HG03108 (cell line): ENCODE measurements at regions not wholly inside any gene's neighbourhood (a gene's known extent, or its start where the extent isn't known, plus 50 kb on each side); places are given as distances from the start of the nearest gene placed in this dataset.

ENCODE experiments used
- ATAC-seq: cut with Tn5 transposase; IDR thresholded peaks from one replicate; pipeline ENCODE4 v1.9.1; 2021; ENCODE audit warnings: moderate library complexity; ENCODE audit not compliant: unreplicated experiment

DNA sequence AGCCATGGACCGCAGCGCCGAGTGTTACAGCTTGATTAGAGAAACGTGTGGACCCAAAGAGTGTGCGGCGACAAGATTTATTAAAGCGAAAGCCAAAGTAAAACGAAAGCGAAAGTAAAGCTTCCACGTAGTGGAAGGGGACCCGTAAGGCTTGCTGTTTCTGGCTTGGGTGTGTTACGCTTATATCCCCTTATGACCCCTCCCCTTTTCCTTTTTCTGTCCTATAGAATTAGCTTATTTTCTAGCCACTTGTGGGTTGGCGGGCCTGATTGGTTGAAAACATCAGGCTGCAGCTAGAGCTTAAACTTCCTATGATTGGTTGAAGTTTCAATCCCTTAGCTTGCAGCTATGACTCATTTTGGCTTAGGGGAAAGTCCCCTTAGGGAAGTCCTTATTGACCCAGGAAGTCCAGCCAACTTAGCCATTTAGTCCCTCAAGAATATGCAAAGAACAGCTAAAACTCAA lies 969.7 kb downstream of the DCDC2C start:
- ATAC-seq: no peak

DNA sequence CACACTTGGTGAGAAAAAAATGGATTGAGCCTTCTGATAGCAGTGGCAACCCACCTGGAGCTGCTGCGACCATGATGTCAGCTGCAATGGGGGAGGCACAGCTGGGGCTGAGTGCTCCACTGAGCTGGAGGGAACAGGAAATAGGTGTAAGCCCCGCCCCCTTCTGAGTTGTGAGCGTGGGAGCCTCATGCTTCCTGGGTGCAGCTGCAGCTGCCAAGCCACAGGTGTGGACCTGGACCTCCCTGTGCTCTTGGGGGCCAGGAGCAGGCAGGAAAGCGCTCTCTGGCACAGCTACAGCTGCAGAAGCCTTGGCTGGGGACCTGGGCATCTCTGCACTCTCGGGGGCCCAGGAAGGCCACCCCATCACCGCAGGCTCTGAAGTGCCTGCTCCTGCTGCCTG lies 970.6 kb downstream of the DCDC2C start:
- no peak for ATAC-seq

DNA sequence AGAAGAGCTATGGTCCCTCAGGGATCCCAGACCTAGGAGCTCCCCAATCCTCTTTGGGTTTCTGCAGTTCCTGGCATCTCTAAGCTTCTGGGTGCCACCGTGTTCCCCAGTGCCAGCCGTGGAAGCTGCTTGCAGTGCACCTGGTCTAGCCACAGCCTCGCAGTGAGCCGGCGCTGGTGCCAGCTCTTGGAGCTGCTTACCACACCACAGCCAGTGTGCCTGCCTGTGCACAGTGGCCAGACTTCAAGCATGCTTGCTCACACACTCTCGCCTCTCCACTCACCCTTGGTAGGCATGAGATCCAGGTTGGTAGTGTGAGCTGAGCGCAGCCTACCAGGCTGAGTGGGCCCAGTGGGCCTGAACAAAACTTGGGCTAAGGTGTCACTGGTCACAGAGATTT lies 971.9 kb downstream of the DCDC2C start:
- no peak for ATAC-seq

DNA sequence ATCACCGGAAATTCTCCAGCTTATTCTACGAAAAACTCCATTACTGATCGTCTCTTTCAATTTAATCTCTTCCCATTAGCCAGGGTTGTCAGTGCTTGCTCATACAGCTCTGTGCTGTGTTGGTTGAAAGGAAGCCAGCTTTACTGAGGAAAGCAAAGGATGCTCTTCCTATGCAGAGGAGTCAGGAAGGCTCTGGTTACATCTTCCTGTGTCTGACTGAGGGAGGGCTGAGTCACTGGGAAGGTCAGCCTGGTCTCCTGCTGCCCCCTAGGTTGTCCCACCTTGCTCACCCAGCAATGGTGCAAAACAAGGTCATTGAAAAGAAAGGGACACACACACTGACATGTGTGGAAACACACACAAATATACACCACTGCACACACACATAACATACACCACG lies 975.6 kb downstream of the DCDC2C start:
- no peak for ATAC-seq

DNA sequence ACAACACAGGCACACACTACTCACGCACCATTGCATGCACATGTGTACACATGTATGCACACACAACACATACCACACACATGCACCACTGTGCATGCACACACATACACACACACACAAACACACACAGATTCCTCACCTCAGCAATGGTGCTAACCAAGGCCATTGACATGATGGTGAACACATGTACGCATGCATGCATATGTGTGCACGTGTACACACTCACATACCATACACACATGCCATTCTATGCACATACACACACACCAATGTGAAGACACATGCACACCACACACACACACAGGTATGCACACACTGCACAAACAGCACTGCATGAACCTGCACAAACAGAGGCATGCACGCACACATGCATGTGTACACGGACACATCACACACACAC lies 976.0 kb downstream of the DCDC2C start:
- ATAC-seq: no peak

DNA sequence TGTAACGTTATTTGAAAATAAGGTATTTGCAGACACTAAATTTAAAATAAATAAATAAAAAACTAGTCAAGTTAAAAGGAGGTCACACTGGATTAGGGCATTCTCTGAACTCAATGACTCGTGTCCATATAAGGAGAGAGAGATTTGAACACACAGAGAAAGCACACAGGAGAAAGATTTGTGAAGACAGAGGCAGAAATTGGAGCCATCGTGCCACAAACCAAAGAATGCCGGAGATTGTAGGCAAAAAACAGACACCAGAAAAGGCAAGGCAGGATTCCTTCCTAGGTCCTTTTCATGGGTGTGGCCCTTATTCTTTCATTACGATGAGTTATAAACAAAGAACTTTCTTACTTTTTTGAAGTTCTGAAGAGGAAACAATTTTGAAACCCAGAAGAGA lies 981.5 kb downstream of the DCDC2C start:
- ATAC-seq: no peak

DNA sequence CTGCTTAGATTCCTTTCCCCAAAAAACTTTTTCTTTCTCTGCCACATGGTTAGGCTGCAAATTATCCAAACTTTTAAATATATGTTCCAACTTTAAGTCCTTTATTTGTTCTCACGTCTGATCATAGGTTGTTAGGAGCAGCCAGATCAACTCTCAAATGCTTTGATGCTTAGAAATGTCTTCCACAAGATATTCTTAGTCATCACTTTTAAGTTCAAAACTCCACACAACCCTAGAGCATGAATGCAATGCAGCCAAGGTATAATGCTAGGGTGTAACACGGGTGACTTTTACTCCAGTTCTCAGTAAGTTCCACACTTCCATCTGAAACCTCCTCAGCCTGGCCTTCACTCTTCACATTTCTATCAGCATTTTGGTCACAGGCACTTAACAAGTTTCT lies 987.5 kb downstream of the DCDC2C start:
- ATAC-seq: no peak

DNA sequence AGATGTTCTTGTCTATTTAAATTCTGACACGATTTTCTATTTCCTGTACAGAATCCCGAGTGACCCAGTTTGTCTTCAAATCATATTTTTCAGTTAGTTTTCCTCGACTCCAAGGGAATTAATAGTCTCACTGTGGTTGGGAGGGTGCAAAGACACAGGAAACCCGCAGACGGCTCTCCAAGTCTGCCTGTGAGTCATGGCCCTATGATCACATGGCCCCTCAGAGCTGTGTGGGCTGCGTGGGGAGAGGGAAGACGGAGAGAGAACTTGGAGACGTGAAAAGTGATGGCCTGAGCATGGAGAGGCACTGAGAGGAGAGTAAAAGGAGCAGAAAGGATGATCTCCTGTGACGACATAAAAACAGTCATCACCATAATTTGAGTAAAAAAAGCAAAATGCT lies 989.9 kb downstream of the DCDC2C start:
- no peak for ATAC-seq

DNA sequence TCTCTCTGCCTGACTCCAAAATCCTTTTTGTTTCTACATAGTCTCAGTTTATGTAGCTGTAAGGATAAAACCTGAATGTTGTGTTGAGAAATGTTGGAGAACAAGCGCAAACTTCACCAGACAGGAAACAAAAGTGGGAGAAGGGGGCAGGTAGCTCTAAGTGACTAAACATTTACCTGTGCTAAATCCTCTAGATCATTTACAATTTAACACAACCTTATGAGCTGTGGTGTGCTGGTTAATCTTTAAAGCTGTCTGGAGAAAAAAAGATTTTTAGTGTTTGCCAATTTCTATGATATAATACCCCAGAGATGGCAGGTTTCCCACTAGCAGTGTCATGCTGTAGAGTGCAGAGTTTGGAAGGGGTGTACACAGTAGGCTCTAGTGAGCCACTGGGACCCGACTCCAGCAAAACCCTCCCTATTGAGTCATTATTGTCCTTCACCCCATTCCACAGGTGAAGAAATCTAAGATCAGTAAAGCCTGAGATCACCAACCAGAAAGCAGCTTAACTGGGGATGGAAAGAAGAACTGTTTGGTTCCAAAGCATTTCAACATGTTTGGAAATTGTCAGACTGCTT lies 992.0 kb downstream of the DCDC2C start:
- ATAC-seq: no peak

DNA sequence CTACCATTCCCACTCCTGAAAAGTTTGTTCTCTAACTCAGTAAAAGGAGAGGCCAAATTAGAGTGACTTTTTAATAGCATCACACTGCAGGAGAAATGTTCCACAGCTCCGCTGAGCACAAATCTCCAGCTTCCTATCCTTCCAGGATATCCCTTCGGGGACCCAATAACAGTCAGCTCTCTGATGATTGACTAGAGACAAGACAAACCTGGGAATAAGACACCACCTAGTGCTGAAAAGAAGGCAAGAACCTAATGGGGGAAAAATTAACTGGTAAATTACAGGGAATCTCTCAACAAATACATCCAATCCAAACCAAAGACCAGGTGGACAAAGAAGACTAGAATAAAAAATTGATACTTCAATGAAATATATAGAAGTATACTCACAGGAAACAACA lies 977.1 kb upstream of the SOX11 start:
- no peak for ATAC-seq

DNA sequence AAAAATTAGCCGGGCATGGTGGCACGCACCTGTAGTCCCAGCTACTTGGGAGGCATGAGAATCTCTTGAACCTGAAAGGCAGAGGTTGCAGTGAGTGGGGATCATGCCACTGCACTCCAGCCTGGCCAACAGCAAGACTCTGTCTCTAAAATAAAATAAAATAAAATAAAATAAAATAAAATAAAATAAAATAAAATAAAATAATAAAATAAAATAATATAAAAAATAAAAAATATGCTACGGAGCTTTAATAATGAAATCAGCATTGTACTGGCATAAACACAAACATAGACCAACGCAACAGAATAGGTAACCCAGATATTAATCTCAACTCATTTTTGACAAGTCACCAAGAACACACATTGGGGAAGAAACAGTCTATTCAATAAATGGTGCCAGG lies 973.4 kb upstream of the SOX11 start:
- ATAC-seq: no peak

DNA sequence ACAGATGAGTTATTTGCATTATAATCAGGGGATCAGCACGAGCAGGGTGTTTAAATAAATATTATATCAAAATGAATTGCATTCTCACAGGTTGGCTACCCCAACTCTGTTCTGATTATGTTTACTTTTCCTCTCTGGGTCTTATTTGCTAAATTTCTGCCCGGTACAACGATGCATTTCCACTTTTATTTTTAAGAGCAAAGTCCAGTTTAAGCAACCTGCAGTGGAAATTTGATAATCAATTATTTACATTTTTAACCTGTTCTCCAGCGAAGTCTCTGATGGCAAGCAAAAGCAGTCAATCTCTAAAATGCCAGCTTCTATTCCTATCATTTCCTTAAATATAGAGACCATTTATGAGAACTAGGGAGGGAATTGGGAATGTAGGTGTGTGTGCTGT lies 966.6 kb upstream of the SOX11 start:
- ATAC-seq: no peak

DNA sequence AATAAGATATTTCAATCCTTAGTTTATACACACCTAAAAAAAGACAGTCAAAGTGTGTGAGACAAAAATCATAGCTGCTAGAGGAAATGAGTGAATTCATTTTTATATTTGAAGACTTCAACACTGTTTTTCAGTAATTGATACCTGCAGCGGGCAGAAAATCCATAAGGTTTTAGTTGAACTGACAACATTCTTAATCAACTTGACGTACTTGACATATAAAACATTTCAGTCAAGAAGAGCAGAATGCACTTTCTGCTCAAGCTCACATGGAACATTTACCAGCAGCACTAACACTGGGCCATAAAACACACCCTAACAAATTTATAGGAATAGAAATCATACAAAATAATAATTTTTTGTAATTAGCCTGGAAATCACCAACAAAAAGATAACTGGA lies 959.6 kb upstream of the SOX11 start:
- ATAC-seq: no peak

DNA sequence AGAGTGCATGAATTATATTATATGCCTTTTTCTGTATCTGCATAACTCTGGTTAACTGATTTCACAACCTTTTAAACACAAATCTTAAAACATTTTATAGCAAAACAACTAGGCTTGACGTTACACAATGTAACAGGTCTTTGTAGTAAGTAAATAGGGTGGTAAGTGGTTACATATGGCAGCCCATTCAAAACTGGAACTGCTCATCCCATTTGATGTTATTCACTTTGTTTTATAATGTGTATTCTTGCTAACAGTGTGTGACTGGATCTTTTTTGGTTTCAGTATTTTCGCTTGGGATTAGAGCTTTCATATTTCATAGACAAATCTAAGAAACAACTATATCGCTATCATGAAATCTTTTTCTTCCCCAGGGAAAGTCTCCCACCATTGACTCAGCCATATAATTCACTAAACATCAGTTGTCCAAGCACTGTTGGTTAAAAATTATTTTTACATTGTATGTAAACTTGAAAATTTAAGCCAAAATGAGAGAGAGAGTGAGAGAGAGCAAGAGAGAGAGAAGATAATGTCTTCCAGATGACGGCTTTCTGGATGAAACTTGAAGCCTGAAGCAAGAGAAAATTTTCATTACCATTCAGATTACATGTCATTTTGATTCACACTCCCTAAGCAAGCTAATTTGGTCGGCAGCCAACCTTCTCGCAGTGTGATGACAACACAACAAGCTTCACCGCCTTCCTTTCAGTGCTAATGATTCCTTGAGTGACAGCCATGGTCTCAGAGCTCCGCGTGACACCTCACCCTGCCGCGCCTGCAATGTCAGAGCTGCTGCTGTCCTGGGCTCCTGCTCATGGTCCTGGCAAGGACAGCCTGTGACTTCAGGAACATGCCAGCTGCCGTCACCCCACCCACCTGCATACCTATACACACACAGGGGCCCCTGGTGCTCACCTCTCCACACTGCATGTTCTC lies 946.9 kb upstream of the SOX11 start:
- ATAC-seq: no peak

DNA sequence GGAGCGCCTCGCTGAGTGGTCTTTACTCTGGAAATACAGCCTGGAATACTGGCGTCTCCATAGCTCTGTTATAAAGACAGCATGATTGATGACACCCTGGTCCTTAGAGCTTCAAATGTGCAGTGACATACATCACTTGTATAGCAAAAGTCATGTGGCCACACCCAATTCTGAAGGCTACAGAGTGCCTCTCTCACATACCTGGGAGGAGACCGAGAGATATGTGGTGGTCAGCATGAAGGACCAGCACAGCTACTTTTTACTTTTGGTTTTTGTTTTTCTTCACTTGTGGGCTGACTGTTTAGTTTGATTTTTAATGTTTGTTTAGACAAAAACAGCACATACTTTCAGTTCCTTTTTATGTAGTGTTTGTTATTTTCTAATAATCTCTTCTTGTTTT lies 938.5 kb upstream of the SOX11 start:
- ATAC-seq: no peak

DNA sequence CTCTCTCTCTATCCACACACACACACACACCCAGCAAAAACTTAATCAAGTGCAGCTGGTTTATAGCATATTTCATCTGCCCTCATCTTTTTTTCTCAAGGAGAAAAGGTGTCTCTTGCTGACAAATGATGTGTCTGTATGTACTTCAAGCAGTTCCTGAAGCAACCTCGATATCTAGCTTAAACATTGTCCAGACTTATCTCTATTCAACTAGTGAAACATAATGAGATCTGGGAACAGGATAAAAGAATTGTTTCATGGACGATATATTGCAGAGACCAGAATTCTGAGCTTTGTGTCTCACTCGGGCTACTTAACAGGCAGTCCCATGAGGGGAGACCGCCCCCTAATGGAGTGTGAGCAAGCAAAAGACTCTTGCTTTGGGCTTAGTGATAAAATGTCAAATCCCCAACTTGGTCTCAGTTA lies 929.2 kb upstream of the SOX11 start:
- ATAC-seq: no peak

DNA sequence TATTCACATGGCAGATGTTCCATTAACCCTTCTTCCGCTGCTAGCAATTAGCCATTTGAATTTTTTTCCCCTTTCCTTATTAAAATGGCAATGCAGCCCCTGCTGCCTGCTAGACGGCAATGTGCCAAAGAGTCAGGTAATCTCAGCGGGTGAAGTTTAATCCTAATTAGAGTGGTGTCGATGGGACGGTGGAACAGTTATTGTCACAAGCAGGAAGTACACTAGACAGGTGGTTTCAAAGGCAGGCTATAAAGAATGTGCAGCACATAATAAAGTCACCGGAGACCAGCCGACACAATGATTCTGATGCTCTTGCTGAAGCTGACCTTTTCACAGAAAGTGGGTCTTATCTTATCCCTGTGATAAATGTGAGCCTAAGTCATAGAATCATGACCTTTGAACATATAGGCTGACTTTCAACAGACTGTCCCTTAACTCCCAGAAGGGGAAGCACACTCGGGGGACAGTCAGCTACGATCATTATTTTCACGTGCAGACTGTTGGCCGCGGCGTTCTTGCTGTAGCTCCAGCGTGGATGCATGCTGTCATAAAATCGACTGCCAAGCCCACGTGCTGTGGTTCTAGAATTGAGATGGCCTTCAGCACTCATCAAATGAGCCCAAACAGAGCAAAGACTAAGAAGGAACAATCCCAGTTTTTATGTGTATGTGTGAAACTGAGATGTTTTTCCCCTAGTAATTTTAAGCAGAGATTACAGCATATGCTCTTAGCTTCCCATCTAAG lies 926.2 kb upstream of the SOX11 start:
- no peak for ATAC-seq

DNA sequence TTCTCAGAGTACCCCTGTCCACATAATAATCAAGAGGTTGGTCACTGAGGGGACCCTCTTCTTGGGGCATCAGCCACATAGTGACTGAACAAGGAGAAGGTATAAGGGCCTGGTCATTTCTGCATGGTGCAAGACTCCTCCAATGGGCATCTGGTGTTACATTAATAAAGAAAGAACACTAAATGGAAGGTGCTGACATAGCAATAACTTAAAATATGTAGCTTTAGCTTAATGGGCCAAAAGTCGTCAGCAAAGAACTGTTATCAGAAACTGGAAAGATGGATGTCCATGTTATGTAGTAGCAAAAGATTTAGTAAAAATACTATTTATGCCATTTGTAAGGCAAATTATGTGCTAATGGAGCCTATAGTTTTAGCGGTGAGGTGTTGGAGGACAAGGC lies 916.5 kb upstream of the SOX11 start:
- ATAC-seq: no peak

DNA sequence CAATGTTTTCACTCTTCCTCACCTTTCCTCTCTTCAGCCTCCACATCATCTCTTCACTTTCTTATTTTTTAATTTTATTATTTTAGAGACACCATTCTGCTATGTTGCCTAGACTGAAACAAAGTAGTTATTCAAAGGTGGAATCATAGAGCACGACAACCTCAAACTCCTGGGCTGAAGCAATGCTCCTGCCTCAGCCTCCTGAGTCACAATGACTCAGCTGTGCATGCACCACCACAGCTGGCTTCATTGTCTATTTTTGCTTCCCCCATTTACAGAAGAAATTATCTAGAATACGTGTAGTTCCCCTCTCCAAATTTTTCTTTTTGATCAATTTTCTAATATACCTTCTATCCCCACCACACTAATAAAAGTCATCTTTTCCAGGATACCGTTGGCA lies 911.5 kb upstream of the SOX11 start:
- ATAC-seq: no peak

DNA sequence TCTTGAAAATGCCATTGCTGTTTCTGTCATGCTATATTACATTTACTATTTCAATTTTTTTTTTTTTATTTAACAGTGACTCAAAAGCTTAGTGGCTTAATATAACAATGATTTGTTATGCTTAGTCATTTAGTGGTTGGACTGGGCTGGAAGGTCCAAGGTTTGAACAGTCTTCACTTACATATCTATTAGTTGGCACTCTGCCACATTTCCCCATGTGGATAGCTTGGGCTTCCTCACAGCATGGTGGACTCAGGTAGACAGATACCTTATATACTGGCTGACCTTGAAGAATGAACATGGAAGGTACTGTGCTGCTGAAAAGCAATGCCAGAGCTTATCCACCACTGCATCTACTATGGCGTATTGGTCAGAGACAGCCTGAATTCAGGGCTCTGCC lies 909.5 kb upstream of the SOX11 start:
- ATAC-seq: no peak

DNA sequence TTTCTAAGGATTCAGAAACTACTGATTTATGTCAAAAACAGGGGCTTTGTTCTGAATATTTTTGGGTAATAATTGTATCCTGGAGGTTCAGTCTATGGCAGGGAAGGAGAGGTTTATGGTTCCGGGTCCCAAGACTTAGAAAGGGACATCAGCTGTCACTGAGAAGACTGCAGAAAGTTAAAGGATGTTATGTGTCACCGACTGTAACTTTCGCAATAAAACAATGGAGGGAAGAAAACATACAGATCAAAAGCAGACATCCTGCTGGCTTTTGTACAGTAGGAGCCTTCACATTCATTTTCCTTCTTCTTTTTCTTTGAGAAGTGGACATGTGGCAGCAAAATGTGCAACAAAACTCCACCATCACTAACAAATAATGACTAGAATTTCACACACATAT lies 900.7 kb upstream of the SOX11 start:
- no peak for ATAC-seq

DNA sequence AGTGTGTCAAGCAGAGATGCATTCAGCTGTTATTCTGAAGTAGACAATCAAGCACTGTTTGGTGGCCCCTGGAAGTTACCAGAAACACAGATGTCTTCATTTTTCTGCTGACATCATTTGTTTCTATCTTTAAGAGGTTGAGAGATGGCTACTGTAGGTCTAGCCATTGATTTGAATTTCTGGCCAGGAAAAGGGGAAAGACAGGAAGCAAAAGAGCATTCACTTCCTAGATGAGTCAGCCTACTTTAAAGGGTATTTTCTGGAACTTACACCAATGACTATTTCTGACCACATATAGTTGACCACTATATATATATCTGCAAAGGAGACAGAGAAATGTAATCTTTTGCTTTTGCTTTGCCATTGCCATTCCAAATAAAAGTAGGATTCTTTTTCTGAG lies 900.1 kb upstream of the SOX11 start:
- no peak for ATAC-seq
